ENCODE measurements at regions not wholly inside any gene's neighbourhood (a gene's known extent, or its start where the extent isn't known, plus 50 kb on each side); places are given as distances from the start of the nearest gene placed in this dataset.

- Histone ChIP-seq H3K36me3 (no peaks in the 10 kb centered on the region), H3K4me3 (no peak overlapping the region), H3K27me3 (no peaks in the 10 kb centered on the region), H3K4me1 (no peaks in the 10 kb centered on the region), H3K27ac (no peak overlapping the region), H3K9me3 (no peaks in the 10 kb centered on the region)
- ATAC-seq, result no peak
- TF ChIP-seq, protein P1, sequence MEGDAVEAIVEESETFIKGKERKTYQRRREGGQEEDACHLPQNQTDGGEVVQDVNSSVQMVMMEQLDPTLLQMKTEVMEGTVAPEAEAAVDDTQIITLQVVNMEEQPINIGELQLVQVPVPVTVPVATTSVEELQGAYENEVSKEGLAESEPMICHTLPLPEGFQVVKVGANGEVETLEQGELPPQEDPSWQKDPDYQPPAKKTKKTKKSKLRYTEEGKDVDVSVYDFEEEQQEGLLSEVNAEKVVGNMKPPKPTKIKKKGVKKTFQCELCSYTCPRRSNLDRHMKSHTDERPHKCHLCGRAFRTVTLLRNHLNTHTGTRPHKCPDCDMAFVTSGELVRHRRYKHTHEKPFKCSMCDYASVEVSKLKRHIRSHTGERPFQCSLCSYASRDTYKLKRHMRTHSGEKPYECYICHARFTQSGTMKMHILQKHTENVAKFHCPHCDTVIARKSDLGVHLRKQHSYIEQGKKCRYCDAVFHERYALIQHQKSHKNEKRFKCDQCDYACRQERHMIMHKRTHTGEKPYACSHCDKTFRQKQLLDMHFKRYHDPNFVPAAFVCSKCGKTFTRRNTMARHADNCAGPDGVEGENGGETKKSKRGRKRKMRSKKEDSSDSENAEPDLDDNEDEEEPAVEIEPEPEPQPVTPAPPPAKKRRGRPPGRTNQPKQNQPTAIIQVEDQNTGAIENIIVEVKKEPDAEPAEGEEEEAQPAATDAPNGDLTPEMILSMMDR (IDR thresholded peaks at IDR 0.05), result no peak
- DNase-seq, result no peak
- intact Hi-C loops (cut with DNase I), result no loop called here
Measured at GRCh38 chr16:8323153-8323552, 267.2 kb downstream of the TMEM114 start.

DNA sequence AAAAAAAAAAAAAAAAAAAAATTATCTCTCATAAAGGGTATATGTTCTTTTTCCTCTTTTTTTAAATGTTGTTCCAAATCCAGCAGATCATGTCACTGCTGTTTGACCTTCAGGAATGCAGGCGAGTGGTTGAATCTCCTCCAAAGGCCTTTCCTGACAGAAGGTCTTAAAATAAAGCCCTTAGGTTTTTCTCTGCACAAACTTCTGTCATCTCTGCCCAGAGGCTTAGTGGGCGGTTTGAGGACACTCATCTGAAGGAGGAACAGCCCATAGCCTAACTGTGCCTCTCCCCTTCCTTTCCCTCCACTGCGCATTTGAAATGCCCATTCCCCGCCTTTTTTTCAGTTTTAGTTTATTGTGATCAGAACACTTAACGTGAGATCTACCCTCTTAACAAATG is 270.2 kb downstream of the TMEM114 start:
- ATAC-seq, result no peak
- Histone ChIP-seq H3K4me3 (no peak overlapping the region), H3K36me3 (no peaks in the 10 kb centered on the region), H3K27me3 (no peaks in the 10 kb centered on the region), H3K27ac (no peak overlapping the region), H3K4me1 (no peaks in the 10 kb centered on the region), H3K9me3 (no peaks in the 10 kb centered on the region)
- DNase-seq, result no peak
- intact Hi-C loops (cut with DNase I), result no loop called here
- TF ChIP-seq, protein P1 (IDR thresholded peaks at IDR 0.05), result no peak

- Histone ChIP-seq H3K27me3 (no peaks in the 10 kb centered on the region), H3K4me3 (no peak overlapping the region), H3K27ac (no peak overlapping the region), H3K9me3 (peaks cover 3% of the 10 kb centered on the region), H3K36me3 (no peaks in the 10 kb centered on the region), H3K4me1 (no peaks in the 10 kb centered on the region)
- TF ChIP-seq, protein P1 (IDR thresholded peaks at IDR 0.05), result no peak
- intact Hi-C loops (cut with DNase I), result no loop called here
- ATAC-seq (no peak), DNase-seq (no peak)
Measured at GRCh38 chr16:8310816-8311215, 279.5 kb downstream of the TMEM114 start.

DNA sequence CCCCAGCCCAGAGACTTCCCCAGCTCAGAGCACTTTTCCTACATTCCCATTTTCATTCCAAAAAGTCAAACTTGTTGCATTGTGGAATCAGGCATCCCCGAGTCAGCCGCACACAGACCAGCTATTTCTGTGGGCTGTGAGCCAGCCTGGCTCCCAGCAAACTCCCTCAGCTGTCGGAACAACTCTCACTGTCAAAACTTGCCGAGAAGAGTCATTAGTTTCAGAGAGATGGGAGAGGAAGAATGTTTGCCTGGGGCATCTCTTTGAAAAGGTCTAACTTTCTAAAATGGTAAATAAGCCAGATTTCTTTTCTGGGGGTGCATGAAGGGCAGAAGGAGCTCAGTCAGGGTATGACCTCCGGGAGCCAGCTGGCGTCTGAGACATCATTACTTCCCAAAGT is 280.0 kb downstream of the TMEM114 start:
- Histone ChIP-seq H3K4me1 (no peaks in the 10 kb centered on the region), H3K27me3 (no peaks in the 10 kb centered on the region), H3K36me3 (no peaks in the 10 kb centered on the region), H3K27ac (no peak overlapping the region), H3K4me3 (no peak overlapping the region), H3K9me3 (peaks cover 3% of the 10 kb centered on the region)
- DNase-seq (no peak), ATAC-seq (no peak)
- TF ChIP-seq, protein P1 (IDR thresholded peaks at IDR 0.05), result no peak
- intact Hi-C loops (cut with DNase I), result no loop called here

DNA sequence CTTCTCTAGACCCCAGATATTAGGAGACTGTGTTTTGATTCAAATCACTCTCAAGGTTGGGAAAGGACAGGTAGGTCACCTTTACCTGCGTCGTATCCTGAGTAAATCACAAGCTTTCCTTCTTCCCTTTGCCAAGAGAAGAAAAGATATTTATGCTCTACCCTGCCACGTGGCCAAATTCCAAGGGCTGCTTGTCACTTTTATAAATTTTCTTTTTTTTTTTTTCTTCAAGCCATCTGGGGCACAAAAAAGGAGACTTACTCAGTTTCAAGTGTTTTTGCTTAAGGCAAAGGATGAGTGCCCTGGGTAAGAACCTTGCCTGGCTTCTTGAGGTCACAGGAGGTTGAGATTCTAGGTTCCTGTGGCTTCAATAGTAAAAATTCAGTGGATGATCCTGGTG is 285.1 kb downstream of the TMEM114 start:
- TF ChIP-seq, protein P1 (IDR thresholded peaks at IDR 0.05), result no peak
- peaks cover 3% of the 10 kb centered on the region for H3K9me3 ChIP-seq
- no peak overlapping the region for H3K27ac ChIP-seq
- H3K4me1 ChIP-seq, result no peaks in the 10 kb centered on the region
- no peak overlapping the region for H3K4me3 ChIP-seq
- H3K36me3 ChIP-seq, result no peaks in the 10 kb centered on the region
- ATAC-seq (no peak), DNase-seq (no peak)
- no peaks in the 10 kb centered on the region for H3K27me3 ChIP-seq
- intact Hi-C loops (cut with DNase I), result no loop called here

GRCh38 chr16:8299635-8300034 is 290.7 kb downstream of the TMEM114 start:
- no peaks in the 10 kb centered on the region for H3K9me3 ChIP-seq
- no peak overlapping the region for H3K27ac ChIP-seq
- no peaks in the 10 kb centered on the region for H3K27me3 ChIP-seq
- no peak for ATAC-seq
- DNase-seq, result no peak
- intact Hi-C loops (cut with DNase I), result no loop called here
- TF ChIP-seq, protein P1 (IDR thresholded peaks at IDR 0.05), result no peak
- H3K4me3 ChIP-seq, result no peak overlapping the region
- no peaks in the 10 kb centered on the region for H3K36me3 ChIP-seq
- no peaks in the 10 kb centered on the region for H3K4me1 ChIP-seq

Measured in upper lobe of right lung (tissue), 1 donor.